NT2/D1 (cell line): ENCODE measurements at regions not wholly inside any gene's neighbourhood (a gene's known extent, or its start where the extent isn't known, plus 50 kb on each side); places are given as distances from the start of the nearest gene placed in this dataset.

Experiments used
- SUZ12 ChIP-seq: IDR thresholded peaks from 2 replicates; pipeline ENCODE4 v1.6.1; 2011; ENCODE audit not compliant: insufficient read length, insufficient read depth; ENCODE audit errors: extremely low read depth
- ZNF274 ChIP-seq: IDR thresholded peaks from 2 replicates; pipeline ENCODE4 v1.6.1; 2011; ENCODE audit warnings: mild to moderate bottlenecking, low read depth, low read length

DNA sequence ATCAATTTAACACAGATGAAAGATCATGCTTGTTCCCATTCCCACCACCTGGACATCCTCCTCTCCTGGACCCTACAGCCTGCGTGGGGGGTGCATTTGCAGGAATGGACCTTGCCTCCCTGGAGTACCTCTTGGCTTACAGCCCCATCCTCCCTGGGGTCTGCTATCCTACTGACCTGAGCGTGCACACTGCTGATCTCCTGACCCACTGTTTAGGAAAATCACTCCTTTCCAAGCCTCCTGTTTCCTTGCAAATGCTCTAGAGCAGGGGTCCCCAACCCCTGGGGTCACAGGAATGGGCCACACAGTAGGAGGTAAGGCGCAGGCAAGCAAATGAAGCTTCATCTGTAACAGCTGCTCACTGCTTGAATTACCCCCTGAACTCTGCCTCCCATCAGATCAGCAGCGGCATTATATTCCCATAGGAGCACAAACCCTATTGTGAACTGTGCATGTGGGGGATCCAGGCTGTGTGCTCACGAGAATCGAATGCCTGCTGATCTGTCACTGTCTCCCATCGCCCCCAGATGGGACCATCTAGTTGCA lies 88.2 kb upstream of the SEPTIN5 start:
- TF ChIP-seq ZNF274 = no peak
- TF ChIP-seq SUZ12 = no peak
